HEK293 (cell line): ENCODE measurements at regions not wholly inside any gene's neighbourhood (a gene's known extent, or its start where the extent isn't known, plus 50 kb on each side); places are given as distances from the start of the nearest gene placed in this dataset.

Experiments
- ATF2 ChIP-seq: fragments of 450-650 bp; formaldehyde crosslinking; IDR thresholded peaks from 2 replicates; pipeline ENCODE4 v1.5.1; 2016; ENCODE audit warnings: missing biosample characterization, missing genetic modification characterization, low read depth
- CTCF ChIP-seq: fragments of 450-650 bp; formaldehyde crosslinking; IDR thresholded peaks from 2 replicates; pipeline ENCODE4 v1.5.1; 2016; ENCODE audit warnings: missing biosample characterization, missing genetic modification characterization
- ZNF202 ChIP-seq: fragments of 450-650 bp; formaldehyde crosslinking; IDR thresholded peaks from 2 replicates; pipeline ENCODE4 v1.5.1; 2016; ENCODE audit warnings: missing biosample characterization, missing genetic modification characterization, borderline replicate concordance
- ZNF501 ChIP-seq: fragments of 450-650 bp; formaldehyde crosslinking; IDR thresholded peaks from 2 replicates; pipeline ENCODE4 v1.5.1; 2016; ENCODE audit warnings: missing biosample characterization, missing genetic modification characterization
- ZNF785 ChIP-seq: fragments of 450-650 bp; formaldehyde crosslinking; IDR thresholded peaks from 2 replicates; pipeline ENCODE4 v1.5.1; 2016; ENCODE audit warnings: missing biosample characterization, missing genetic modification characterization
- ZNF791 ChIP-seq: fragments of 450-650 bp; formaldehyde crosslinking; IDR thresholded peaks from 2 replicates; pipeline ENCODE4 v1.5.1; 2016; ENCODE audit warnings: missing biosample characterization, missing genetic modification characterization

GRCh38 chr6:88477413-88477812 lies 311.3 kb upstream of the CNR1 start:
- TF ChIP-seq ZNF785: no peak
- TF ChIP-seq ZNF202: no peak
- TF ChIP-seq CTCF (tag by site-specific recombination): no peak
- TF ChIP-seq ZNF501 (tag by site-specific recombination): no peak
- TF ChIP-seq ZNF791 (tag by site-specific recombination): no peak
- no peak for TF ChIP-seq ATF2 (tag by site-specific recombination)
